Prostate gland (tissue), 2 donors: ENCODE measurements at regions not wholly inside any gene's neighbourhood (a gene's known extent, or its start where the extent isn't known, plus 50 kb on each side); places are given as distances from the start of the nearest gene placed in this dataset.

ENCODE experiments used
- DNase-seq: peaks from one replicate; pipeline ENCODE4 v3.0.0-alpha.2; 2019; ENCODE audit warnings: low spot score
- H3K27ac ChIP-seq, 2 donors: fragments of 200-600 bp; sonication (generic); 2 replicates each; pipeline ENCODE4 v1.5.1; 2017 to 2019
- H3K27me3 ChIP-seq: fragments of 200-600 bp; sonication (generic); replicated peaks from 2 replicates; pipeline ENCODE4 v1.5.1; 2019; ENCODE audit not compliant: insufficient read depth
- H3K36me3 ChIP-seq, 2 donors: fragments of 200-600 bp; sonication (generic); 1 replicate in 1 of 2; 2 replicates in 1 of 2; pipeline versions ENCODE4 v1.5.1 to v1.8.1; 2017 to 2019
- H3K4me1 ChIP-seq: fragments of 200-600 bp; sonication (generic); replicated peaks from 2 replicates; pipeline ENCODE4 v1.5.1; 2019
- H3K4me3 ChIP-seq, 2 donors: fragments of 200-600 bp; sonication (generic); 2 replicates each; pipeline ENCODE4 v1.5.1; 2017 to 2019
- H3K9me3 ChIP-seq: fragments of 200-600 bp; sonication (generic); 2 replicates; pipeline ENCODE4 v1.5.1; 2017
- CTCF ChIP-seq, 4 experiments: fragments of 200-600 bp in 2 of 4; fragments of 450-650 bp in 2 of 4; sonication (generic) in 2 of 4; IDR thresholded peaks; 1 replicate in 3 of 4; 2 replicates in 1 of 4; pipeline ENCODE4 v1.5.1; 2016 to 2019; ENCODE audit warnings: antibody characterized with exemption in 4 of 4, mild to moderate bottlenecking in 2 of 4, moderate library complexity in 2 of 4
- POLR2A ChIP-seq: fragments of 450-650 bp; IDR thresholded peaks from one replicate; pipeline ENCODE4 v1.6.1; 2016; ENCODE audit warnings: antibody characterized with exemption, mild to moderate bottlenecking
- POLR2AphosphoS5 ChIP-seq: sonication (generic); formaldehyde crosslinking; IDR thresholded peaks from one replicate; pipeline ENCODE4 v1.6.1; 2017; ENCODE audit warnings: antibody characterized with exemption
- WGBS: methylation state at CpG from one replicate; pipeline ENCODE4 v1.1.5; 2018; 5-methylcytosine and 5-hydroxymethylcytosine counted together
- intact Hi-C: fragments of 100-400 bp; cut with DNase I; formaldehyde crosslinking; loops from one replicate; pipeline ENCODE4 v1.14.2; 2022

GRCh38 chr6:145383428-145383827 lies 351.9 kb downstream of the EPM2A start:
- DNase-seq, result no peak
- Histone ChIP-seq H3K4me3 (no peak overlapping the region), H3K4me1 (no peaks in the 10 kb centered on the region), H3K36me3 (no peaks in the 10 kb centered on the region), H3K9me3 (no peaks in the 10 kb centered on the region), H3K27me3 (no peaks in the 10 kb centered on the region), H3K27ac (no peak overlapping the region)
- WGBS, result 87% methylated on average over 3 of the region's 3 CpGs
- intact Hi-C loops, result no loop called here
- TF ChIP-seq POLR2AphosphoS5, result no peak

GRCh38 chr6:145384503-145384902 lies 350.8 kb downstream of the EPM2A start:
- no peak overlapping the region for H3K4me3 ChIP-seq
- TF ChIP-seq POLR2AphosphoS5, result no peak
- no peak for TF ChIP-seq CTCF (IDR thresholded peaks at IDR 0.05)
- TF ChIP-seq POLR2A, result no peak
- DNase-seq, result no peak
- no peak overlapping the region for H3K27ac ChIP-seq
- no peaks in the 10 kb centered on the region for H3K27me3 ChIP-seq
- no peaks in the 10 kb centered on the region for H3K36me3 ChIP-seq
- no peaks in the 10 kb centered on the region for H3K4me1 ChIP-seq
- intact Hi-C loops, result no loop called here
- H3K9me3 ChIP-seq, result no peaks in the 10 kb centered on the region

- Histone ChIP-seq H3K4me1 (no peaks in the 10 kb centered on the region), H3K27me3 (no peaks in the 10 kb centered on the region), H3K4me3 (no peak overlapping the region), H3K9me3 (no peaks in the 10 kb centered on the region), H3K27ac (no peak overlapping the region), H3K36me3 (no peaks in the 10 kb centered on the region)
- no peak for DNase-seq
- TF ChIP-seq POLR2A (no peak), CTCF (IDR thresholded peaks at IDR 0.05) (no peak), POLR2AphosphoS5 (no peak)
- intact Hi-C loops, result no loop called here
- 89% methylated on average over 1 of the region's 1 CpG for WGBS
These were observed 338.8 kb downstream of the EPM2A start for GRCh38 chr6:145396499-145396898.

GRCh38 chr6:145400508-145400907 lies 334.8 kb downstream of the EPM2A start:
- Histone ChIP-seq H3K27me3 (no peaks in the 10 kb centered on the region), H3K36me3 (no peaks in the 10 kb centered on the region), H3K27ac (no peak overlapping the region), H3K4me1 (no peaks in the 10 kb centered on the region), H3K9me3 (no peaks in the 10 kb centered on the region), H3K4me3 (no peak overlapping the region)
- 80% methylated on average over 4 of the region's 4 CpGs for WGBS
- TF ChIP-seq POLR2AphosphoS5 (no peak), CTCF (IDR thresholded peaks at IDR 0.05) (no peak), POLR2A (no peak)
- intact Hi-C loops, result no loop called here
- no peak for DNase-seq

- no peaks in the 10 kb centered on the region for H3K4me1 ChIP-seq
- H3K27ac ChIP-seq, result no peak overlapping the region
- H3K36me3 ChIP-seq, result no peaks in the 10 kb centered on the region
- 70% methylated on average over 5 of the region's 5 CpGs for WGBS
- no peak overlapping the region for H3K4me3 ChIP-seq
- TF ChIP-seq CTCF (IDR thresholded peaks at IDR 0.05), result no peak
- no peak for DNase-seq
- H3K9me3 ChIP-seq, result no peaks in the 10 kb centered on the region
- intact Hi-C loops, result no loop called here
- H3K27me3 ChIP-seq, result no peaks in the 10 kb centered on the region
These were observed 330.2 kb downstream of the EPM2A start for GRCh38 chr6:145405006-145405551.
